Dermis microvascular lymphatic vessel endothelial cell (primary cell): ENCODE measurements at regions not wholly inside any gene's neighbourhood (a gene's known extent, or its start where the extent isn't known, plus 50 kb on each side); places are given as distances from the start of the nearest gene placed in this dataset.
"Not testable (repeated sequence)": the region's sequence is repeated elsewhere in the genome, so short reads cannot be mapped to it uniquely, and the experiment has no call there.

Source experiments
- DNase-seq, 2 donors: peaks; one replicate each; pipeline versions ENCODE4 v3.0.0 to v3.0.0-alpha.2; 2010; ENCODE audit warnings: low read depth in 2 of 2

- no peak for DNase-seq
Measured at GRCh38 chr14:84236290-84236689, 1293.7 kb upstream of the FLRT2 start.

GRCh38 chr14:84237881-84238280 lies 1292.1 kb upstream of the FLRT2 start:
- no peak for DNase-seq

DNA sequence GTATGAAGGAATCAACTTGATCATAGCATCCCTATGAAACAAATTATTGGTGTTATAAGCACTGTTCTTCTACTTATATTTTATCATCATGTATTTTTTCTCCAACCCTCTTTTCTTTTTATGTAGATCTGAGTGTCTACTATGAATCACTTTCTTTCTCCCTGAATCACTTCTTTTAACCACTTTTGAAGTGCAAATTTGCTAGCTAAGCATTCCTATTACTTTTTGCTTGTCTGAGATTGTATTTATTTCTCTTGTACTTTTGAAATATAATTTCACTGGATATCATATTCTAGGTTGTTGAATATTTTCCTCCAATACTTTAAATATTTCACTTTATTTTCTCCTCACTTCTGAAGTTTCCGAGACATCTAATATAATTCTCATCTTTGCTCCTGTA lies 1282.3 kb upstream of the FLRT2 start:
- no peak for DNase-seq

GRCh38 chr14:84250893-84251292 lies 1279.1 kb upstream of the FLRT2 start:
- peak; percentile 94 to 97 for DNase-seq

- DNase-seq: peak in 1 of 2 donors; percentile 7
Measured at GRCh38 chr14:84251411-84252115, 1278.4 kb upstream of the FLRT2 start.

DNA sequence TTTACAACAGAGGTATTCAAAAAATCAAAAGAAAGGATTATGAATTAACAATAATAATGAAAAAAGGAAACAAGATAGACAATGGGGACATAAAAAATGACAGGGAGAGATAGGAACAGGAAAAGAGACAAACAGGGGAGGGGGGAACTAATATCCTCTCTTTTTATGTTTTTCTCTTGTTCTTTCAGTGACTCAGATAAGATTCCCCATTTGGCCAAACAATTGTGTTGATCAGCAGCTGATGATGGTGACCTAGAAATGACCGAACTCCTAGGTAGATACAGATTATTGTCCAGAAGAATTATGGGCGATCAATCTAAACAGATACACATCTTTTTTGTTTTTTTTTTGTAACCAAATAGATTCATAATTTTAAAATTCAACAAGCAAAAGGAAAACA lies 1277.2 kb upstream of the FLRT2 start:
- peak; percentile 82 to 87 for DNase-seq

DNA sequence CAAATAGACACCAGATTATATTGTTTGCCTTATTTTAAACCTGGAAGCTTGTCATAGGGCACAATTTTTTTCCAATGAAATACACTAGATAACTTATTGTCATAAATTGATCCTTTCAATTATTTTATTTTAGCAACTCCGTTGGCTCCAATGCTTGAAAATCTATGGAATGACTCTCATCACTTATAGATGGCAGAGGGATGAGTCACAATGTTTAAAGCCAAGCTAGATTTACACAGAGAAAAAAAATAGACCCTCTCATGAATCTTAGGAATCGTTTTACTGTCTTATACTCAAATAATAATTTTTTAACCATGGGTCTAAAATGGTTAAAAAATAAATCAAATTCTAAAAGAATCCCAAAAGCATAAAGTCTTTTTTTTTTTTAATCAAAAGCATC lies 1276.6 kb upstream of the FLRT2 start:
- DNase-seq: peak in 1 of 2 donors; percentile 34

DNA sequence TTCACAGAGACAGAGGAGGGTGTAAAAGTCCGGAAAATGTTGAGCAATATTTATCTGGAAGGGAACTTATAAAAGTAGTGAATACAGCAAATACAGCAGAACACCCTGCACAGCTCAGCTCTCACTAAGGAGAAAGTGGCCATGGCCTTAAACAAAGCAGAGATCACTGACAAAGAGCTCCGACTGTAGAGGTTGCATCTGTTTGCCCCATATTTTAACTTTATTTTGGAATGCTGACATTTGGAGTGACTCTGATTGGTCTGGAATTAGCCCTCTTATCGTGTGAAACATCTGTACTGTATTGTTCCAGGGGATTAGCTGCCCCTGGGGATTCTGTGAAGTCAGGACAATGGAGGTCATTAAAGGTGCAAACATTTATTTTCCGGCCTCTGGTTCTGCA lies 1275.7 kb upstream of the FLRT2 start:
- DNase-seq: peak; percentile 97 to 98

DNA sequence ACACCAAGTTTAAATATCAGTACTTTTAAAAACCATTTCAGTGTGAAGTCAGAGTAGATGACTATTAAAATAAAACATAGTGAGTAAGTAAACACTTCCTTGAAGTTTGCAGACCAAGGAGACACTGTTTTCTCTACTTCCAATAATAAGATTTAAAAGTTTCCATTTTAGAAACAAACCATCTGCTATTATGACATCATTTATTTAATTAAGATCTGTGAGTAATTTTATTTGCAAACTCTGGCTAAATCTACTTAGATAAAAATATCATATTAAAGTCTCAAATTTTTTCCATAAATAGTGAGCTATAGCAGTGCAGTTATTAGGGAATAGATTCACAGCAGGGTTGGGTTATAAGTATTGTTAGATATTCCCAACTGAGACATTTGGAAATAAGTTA lies 1267.0 kb upstream of the FLRT2 start:
- no peak for DNase-seq

DNA sequence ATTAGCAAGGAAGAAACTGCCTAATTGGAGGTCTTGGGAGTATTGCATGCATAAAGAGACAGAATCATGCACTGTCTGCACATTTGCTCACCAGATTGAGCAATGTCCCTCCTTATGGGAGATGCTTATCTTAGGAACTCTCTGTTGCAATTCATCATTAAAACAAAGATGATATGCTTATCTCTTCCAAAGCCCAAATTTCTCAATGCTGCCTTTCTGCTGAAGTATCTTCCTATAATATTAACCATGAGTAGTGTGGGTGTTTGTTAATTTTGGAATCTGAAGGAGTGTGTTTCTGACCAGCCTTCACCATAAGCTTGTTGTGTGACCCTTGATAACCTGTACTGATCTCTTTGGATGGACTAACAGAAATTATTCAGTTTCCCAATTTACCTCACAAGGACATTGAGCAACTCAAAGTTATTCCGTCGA lies 1257.6 kb upstream of the FLRT2 start:
- DNase-seq: no peak

GRCh38 chr14:84273181-84273580 lies 1256.8 kb upstream of the FLRT2 start:
- DNase-seq: peak in 1 of 2 donors; percentile 42

- no peak for DNase-seq
Measured at GRCh38 chr14:84282618-84283017, 1247.3 kb upstream of the FLRT2 start.

DNA sequence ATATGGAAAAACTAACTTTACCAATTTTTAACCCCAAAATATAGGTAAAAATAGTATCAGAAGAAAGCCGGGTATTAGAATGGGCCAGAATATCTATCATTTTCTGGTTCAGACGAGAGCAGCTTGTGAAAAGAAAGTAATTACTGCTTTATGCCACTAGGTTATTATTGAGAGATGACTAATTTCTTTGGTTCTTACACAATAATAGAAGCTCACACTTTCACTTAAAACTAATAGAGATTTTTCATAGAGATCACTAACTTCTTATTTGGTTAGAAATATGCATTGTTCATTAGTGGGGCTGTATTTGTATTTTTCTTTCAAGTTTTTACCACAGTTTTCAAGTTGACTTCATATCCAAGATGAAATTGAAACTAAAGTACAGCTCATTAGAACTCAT lies 1241.2 kb upstream of the FLRT2 start:
- DNase-seq: no peak

DNA sequence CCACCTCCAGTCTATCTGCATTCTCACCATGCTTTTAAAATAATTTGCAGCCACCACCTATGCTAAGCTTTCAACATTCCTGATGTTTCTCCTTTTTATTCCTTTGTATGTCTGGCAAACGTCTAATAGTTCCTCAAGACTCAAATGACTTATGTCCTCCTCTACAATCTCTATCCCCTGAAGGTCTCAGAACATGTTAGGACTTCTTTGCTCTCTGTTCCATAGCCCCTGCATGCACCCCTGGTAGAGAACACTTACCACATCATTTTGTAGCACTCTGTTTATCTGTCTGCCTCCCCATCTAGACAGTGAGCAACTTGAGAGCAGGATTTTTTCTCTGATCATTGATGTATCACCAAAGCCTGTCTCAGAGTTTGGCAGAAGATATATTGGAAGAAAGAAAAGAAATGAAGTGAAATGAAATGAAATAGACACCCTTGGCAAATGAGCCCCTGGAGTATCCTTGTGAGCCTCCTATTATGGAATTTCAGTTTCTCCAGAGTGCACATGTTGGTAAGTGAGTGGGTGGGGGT lies 1231.2 kb upstream of the FLRT2 start:
- DNase-seq: no peak

GRCh38 chr14:84303140-84303539 lies 1226.8 kb upstream of the FLRT2 start:
- no peak for DNase-seq

DNA sequence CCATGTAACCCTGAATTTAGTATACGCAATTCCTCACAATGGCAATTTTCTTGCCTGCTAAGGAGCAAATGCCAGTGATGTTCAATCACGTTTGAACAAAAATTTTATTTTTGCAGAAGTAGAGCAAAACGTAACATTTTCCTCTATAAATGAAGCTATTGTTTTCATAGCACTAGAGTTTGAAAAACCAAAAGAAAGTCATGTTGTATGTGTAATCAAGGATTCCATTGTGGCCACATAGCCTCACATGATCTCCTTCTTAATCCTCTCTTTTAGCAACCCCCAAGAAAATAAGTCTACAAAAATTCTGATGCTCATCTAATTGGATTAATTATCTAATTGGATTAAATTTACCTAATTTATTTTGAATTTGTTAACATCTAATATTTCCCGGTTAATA lies 1217.4 kb upstream of the FLRT2 start:
- DNase-seq: no peak

DNA sequence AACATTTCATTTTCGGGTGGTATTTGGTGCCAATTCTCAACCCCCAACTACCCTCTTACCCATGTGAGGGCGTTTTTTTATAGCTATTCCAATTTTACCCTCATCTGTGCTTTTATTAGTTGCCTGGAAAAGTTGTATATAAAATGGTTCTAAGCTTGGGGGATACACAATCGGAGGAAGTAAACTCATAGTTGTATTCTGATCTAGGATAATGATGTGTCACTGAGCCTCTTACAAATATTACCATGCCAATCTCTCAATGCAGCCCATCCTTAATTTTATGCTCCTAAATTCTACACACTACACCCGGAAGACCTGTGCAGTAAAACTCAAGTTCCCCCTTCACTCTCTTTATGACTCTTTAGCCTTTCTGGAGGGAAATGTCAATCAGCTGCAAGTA lies 1206.5 kb upstream of the FLRT2 start:
- peak; percentile 12 to 56 for DNase-seq

DNA sequence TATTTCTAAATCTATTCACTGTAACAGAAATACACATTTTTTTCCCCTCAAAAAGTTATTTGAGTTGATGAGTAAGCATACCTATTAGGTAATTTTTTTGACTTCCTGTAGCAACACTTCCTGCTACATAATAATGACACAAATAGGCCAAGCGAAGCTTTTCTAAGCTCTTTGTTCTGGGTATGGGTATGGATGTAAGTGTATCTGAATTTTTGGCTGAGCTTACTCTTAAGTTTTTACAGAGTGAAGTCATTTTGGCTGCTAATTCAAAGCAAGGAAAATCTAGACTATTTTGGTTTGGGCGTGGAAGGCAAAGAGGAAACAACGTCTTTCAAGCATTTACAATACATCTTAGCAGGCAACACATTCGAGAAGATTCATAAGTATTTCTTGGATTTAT lies 1206.0 kb upstream of the FLRT2 start:
- DNase-seq: peak; percentile 64 to 75

DNA sequence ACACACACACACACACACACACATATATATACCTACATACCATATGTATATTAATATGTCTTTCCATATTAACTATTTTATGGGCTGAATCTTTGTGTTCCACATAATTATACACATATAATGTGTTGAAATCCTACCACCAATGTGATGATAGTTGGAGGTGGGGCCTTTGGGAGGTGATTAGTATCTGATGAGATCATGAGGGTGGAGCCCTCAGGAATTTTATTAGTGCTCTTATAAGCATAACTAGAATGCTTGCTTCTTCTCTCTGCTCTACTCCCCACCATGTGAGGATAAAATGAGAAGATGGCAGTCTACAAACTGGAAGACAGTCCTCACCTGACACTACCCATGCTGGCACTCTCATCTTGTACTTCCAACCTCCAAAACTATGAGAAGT lies 1193.5 kb upstream of the FLRT2 start:
- DNase-seq: no peak

DNA sequence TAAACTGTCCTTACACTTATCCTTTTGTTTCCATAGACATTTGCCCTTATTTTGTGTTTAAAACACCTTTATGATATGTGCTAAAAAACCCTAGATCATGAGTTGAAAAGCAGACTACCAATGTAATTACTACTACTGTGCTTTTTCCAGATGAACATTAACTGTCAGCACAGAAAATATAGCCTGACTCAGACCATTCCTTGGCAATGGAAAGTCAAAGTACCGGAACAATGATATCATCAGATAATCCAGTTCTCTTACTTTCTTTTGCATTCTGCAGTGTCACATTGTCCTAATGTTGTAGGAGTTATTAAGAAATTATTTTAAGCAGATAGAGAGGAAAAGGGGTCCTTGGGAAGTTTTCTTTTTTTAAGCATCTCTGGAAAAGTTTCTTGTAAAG lies 1189.0 kb upstream of the FLRT2 start:
- DNase-seq: peak in 1 of 2 donors; percentile 33

GRCh38 chr14:84341867-84342266 lies 1188.1 kb upstream of the FLRT2 start:
- DNase-seq: not testable (repeated sequence)

GRCh38 chr14:84343656-84344055 lies 1186.3 kb upstream of the FLRT2 start:
- peak in 1 of 2 donors; percentile 88 for DNase-seq

DNA sequence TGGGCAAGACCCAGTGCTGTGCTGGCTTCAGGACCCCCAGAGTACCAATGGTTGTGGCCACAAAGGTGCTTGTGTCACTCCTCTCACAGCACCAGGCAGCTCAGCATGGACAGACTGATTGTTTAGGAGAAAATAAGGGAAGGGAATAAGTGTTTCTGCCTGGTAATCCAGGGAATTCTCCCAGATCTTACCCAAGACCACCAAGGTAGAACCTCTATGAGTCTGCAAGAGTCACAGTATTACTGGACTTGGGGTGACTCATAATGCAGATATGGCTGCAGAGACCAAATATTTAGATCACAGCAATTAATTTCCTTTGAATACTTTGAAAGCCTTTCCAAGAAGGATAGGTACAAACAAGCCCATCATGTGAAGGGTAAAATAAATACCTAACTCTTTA lies 1178.3 kb upstream of the FLRT2 start:
- no peak for DNase-seq

DNA sequence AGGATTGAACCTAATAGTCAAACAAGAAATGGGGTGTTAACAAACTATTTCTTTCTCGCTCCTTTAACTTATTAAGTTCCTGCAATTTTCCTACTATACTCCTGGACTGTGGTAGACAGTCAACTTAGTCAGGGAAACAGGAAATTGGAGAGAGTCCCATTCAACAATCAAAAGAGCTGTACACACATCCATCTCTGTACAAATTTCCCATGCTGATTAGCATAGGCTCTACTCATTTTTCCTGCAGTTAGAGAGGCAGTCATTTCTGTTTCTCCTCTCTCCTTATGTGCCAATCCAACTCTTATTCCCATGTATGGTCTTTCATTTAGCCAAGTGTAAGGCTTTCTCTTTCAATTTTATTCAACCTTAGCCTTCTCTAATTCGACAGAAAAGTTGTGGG lies 1168.5 kb upstream of the FLRT2 start:
- DNase-seq: peak; percentile 55 to 76
